Left ventricle myocardium inferior (tissue), 1 donor: ENCODE measurements at regions not wholly inside any gene's neighbourhood (a gene's known extent, or its start where the extent isn't known, plus 50 kb on each side); places are given as distances from the start of the nearest gene placed in this dataset.

ENCODE experiments used
- DNase-seq: peaks from one replicate; pipeline ENCODE4 v3.0.0-alpha.2; 2020
- H3K27ac ChIP-seq: fragments of 200-600 bp; replicated peaks from 2 replicates; pipeline ENCODE4 v1.8.0; 2021
- H3K27me3 ChIP-seq: fragments of 200-600 bp; 2 replicates; pipeline ENCODE4 v1.8.0; 2021; ENCODE audit warnings: low read depth
- H3K36me3 ChIP-seq: fragments of 200-600 bp; 2 replicates; pipeline ENCODE4 v1.8.0; 2021
- H3K4me1 ChIP-seq: fragments of 200-600 bp; 2 replicates; pipeline ENCODE4 v1.8.0; 2021
- H3K4me3 ChIP-seq: fragments of 200-600 bp; 2 replicates; pipeline ENCODE4 v1.8.0; 2021; ENCODE audit warnings: mild to moderate bottlenecking, moderate library complexity
- H3K9me3 ChIP-seq: fragments of 200-600 bp; replicated peaks from 2 replicates; pipeline ENCODE4 v1.8.0; 2021
- CTCF ChIP-seq: fragments of 200-600 bp; IDR thresholded peaks from 2 replicates; pipeline ENCODE4 v1.8.0; 2021; ENCODE audit warnings: antibody characterized with exemption, mild to moderate bottlenecking, borderline replicate concordance
- intact Hi-C: fragments of 100-400 bp; cut with micrococcal nuclease; formaldehyde crosslinking; loops from one replicate; pipeline ENCODE4 v1.11.0; 2022
- donor health status: DM: no; HTN: yes; CAD: no; lungs with severe emphysema.

- no peak for DNase-seq
- H3K27ac ChIP-seq, result no peak overlapping the region
- peaks cover 20% of the 10 kb centered on the region for H3K9me3 ChIP-seq
- H3K27me3 ChIP-seq, result no peaks in the 10 kb centered on the region
- H3K36me3 ChIP-seq, result no peaks in the 10 kb centered on the region
- no peak for TF ChIP-seq CTCF
- H3K4me3 ChIP-seq, result no peak overlapping the region
- no peaks in the 10 kb centered on the region for H3K4me1 ChIP-seq
- intact Hi-C loops, result no loop called here
Measured at GRCh38 chr1:69045572-69045971, 522.1 kb upstream of the LRRC7 start.

- DNase-seq, result no peak
- Histone ChIP-seq H3K4me1 (no peaks in the 10 kb centered on the region), H3K9me3 (no peaks in the 10 kb centered on the region), H3K36me3 (no peaks in the 10 kb centered on the region), H3K4me3 (no peak overlapping the region), H3K27me3 (no peaks in the 10 kb centered on the region), H3K27ac (no peak overlapping the region)
- intact Hi-C loops, result no loop called here
- no peak for TF ChIP-seq CTCF
Measured at GRCh38 chr1:69055194-69055593, 512.5 kb upstream of the LRRC7 start.

- intact Hi-C loops, result no loop called here
- Histone ChIP-seq H3K9me3 (no peaks in the 10 kb centered on the region), H3K4me1 (no peaks in the 10 kb centered on the region), H3K4me3 (no peak overlapping the region), H3K27me3 (no peaks in the 10 kb centered on the region), H3K36me3 (no peaks in the 10 kb centered on the region), H3K27ac (no peak overlapping the region)
- TF ChIP-seq CTCF, result no peak
- no peak for DNase-seq
Measured at GRCh38 chr1:69058454-69058853, 509.3 kb upstream of the LRRC7 start.

- Histone ChIP-seq H3K4me1 (no peaks in the 10 kb centered on the region), H3K27ac (no peak overlapping the region), H3K9me3 (peaks cover 8% of the 10 kb centered on the region), H3K36me3 (no peaks in the 10 kb centered on the region), H3K27me3 (no peaks in the 10 kb centered on the region), H3K4me3 (no peak overlapping the region)
- intact Hi-C loops, result no loop called here
- TF ChIP-seq CTCF, result no peak
- no peak for DNase-seq
Measured at GRCh38 chr1:69070660-69071373, 496.9 kb upstream of the LRRC7 start.

GRCh38 chr1:69073176-69073575, 494.5 kb upstream of the LRRC7 start:
- H3K4me1 ChIP-seq, result no peaks in the 10 kb centered on the region
- DNase-seq, result no peak
- H3K27me3 ChIP-seq, result no peaks in the 10 kb centered on the region
- no peaks in the 10 kb centered on the region for H3K36me3 ChIP-seq
- peaks cover 8% of the 10 kb centered on the region for H3K9me3 ChIP-seq
- H3K4me3 ChIP-seq, result no peak overlapping the region
- no peak for TF ChIP-seq CTCF
- intact Hi-C loops, result no loop called here
- H3K27ac ChIP-seq, result no peak overlapping the region
